Activated T-helper 2 cell treated with anti-CD3 and anti-CD28 coated beads, Interferon-gamma antibody, Interleukin-2, Interleukin-4, amounts not matched to agents 10 μg/mL and 5 μg/mL and 100 μg/mL, durations not matched to agents 14 hours and 24 hours and 36 hours (primary cell): ENCODE measurements at regions not wholly inside any gene's neighbourhood (a gene's known extent, or its start where the extent isn't known, plus 50 kb on each side); places are given as distances from the start of the nearest gene placed in this dataset.
"Not testable (repeated sequence)": the region's sequence is repeated elsewhere in the genome, so short reads cannot be mapped to it uniquely, and the experiment has no call there.

Source experiments
- DNase-seq: peaks from one replicate; pipeline ENCODE4 v3.0.0; 2021; ENCODE audit warnings: low spot score
- H3K27ac Mint-ChIP-seq: one replicate; pipeline ENCODE4 v1.8.0; 2021; ENCODE audit warnings: mixed read lengths
- H3K27me3 Mint-ChIP-seq: one replicate; pipeline ENCODE4 v1.8.0; 2021; ENCODE audit warnings: low read depth, mixed read lengths
- H3K36me3 Mint-ChIP-seq: one replicate; pipeline ENCODE4 v1.8.0; 2021; ENCODE audit warnings: low read depth, mixed read lengths
- H3K4me1 Mint-ChIP-seq: one replicate; pipeline ENCODE4 v1.8.0; 2021; ENCODE audit warnings: low read depth, mixed read lengths
- H3K4me3 Mint-ChIP-seq: one replicate; pipeline ENCODE4 v1.8.0; 2021; ENCODE audit warnings: low read depth, mild to moderate bottlenecking, moderate library complexity, mixed read lengths
- H3K9me3 Mint-ChIP-seq: one replicate; pipeline ENCODE4 v1.8.0; 2021; ENCODE audit warnings: mixed read lengths
- intact Hi-C: fragments of 100-400 bp; cut with micrococcal nuclease; formaldehyde crosslinking; loops from one replicate; pipeline ENCODE4 v1.15.1; 2023

- DNase-seq = no peak
- Mint-ChIP-seq H3K27ac (no peak overlapping the region), H3K36me3 (no peaks in the 10 kb centered on the region), H3K4me3 (no peak overlapping the region), H3K4me1 (no peaks in the 10 kb centered on the region), H3K9me3 (peaks cover 4% of the 10 kb centered on the region), H3K27me3 (no peaks in the 10 kb centered on the region)
- intact Hi-C loops = no loop called here
These were observed 260.8 kb upstream of the MBL2 start for GRCh38 chr10:53033396-53033795.

GRCh38 chr10:53029872-53030849 is 257.6 kb upstream of the MBL2 start:
- H3K27ac Mint-ChIP-seq, H3K4me3 Mint-ChIP-seq, DNase-seq, H3K9me3 Mint-ChIP-seq, H3K27me3 Mint-ChIP-seq, H3K36me3 Mint-ChIP-seq, H3K4me1 Mint-ChIP-seq, intact Hi-C loops: not testable (repeated sequence)

- H3K9me3 Mint-ChIP-seq = peaks cover 10% of the 10 kb centered on the region
- no peaks in the 10 kb centered on the region for H3K27me3 Mint-ChIP-seq
- intact Hi-C loops = no loop called here
- no peak overlapping the region for H3K27ac Mint-ChIP-seq
- no peaks in the 10 kb centered on the region for H3K36me3 Mint-ChIP-seq
- no peaks in the 10 kb centered on the region for H3K4me1 Mint-ChIP-seq
- no peak overlapping the region for H3K4me3 Mint-ChIP-seq
- DNase-seq = no peak
These were observed 256.9 kb upstream of the MBL2 start for GRCh38 chr10:53029449-53029848.

- H3K27ac Mint-ChIP-seq, intact Hi-C loops, H3K27me3 Mint-ChIP-seq, H3K4me3 Mint-ChIP-seq, H3K4me1 Mint-ChIP-seq, H3K36me3 Mint-ChIP-seq, DNase-seq, H3K9me3 Mint-ChIP-seq: not testable (repeated sequence)
These were observed 253.2 kb upstream of the MBL2 start for GRCh38 chr10:53025765-53026164.

GRCh38 chr10:53025172-53025711 is 252.7 kb upstream of the MBL2 start:
- no peaks in the 10 kb centered on the region for H3K27me3 Mint-ChIP-seq
- no peak overlapping the region for H3K4me3 Mint-ChIP-seq
- no peak for DNase-seq
- H3K36me3 Mint-ChIP-seq = no peaks in the 10 kb centered on the region
- H3K27ac Mint-ChIP-seq = no peak overlapping the region
- intact Hi-C loops = no loop called here
- peaks cover 10% of the 10 kb centered on the region for H3K9me3 Mint-ChIP-seq
- H3K4me1 Mint-ChIP-seq = no peaks in the 10 kb centered on the region

GRCh38 chr10:53023411-53023810 is 250.8 kb upstream of the MBL2 start:
- H3K36me3 Mint-ChIP-seq = no peaks in the 10 kb centered on the region
- H3K27me3 Mint-ChIP-seq = no peaks in the 10 kb centered on the region
- no peak for DNase-seq
- H3K4me1 Mint-ChIP-seq = no peaks in the 10 kb centered on the region
- intact Hi-C loops = no loop called here
- no peak overlapping the region for H3K4me3 Mint-ChIP-seq
- H3K27ac Mint-ChIP-seq = no peak overlapping the region
- H3K9me3 Mint-ChIP-seq = peaks cover 10% of the 10 kb centered on the region

- no peaks in the 10 kb centered on the region for H3K36me3 Mint-ChIP-seq
- H3K27ac Mint-ChIP-seq = no peak overlapping the region
- intact Hi-C loops = no loop called here
- DNase-seq = no peak
- H3K9me3 Mint-ChIP-seq = peaks cover 5% of the 10 kb centered on the region
- H3K27me3 Mint-ChIP-seq = no peaks in the 10 kb centered on the region
- no peaks in the 10 kb centered on the region for H3K4me1 Mint-ChIP-seq
- H3K4me3 Mint-ChIP-seq = no peak overlapping the region
These were observed 250.1 kb upstream of the MBL2 start for GRCh38 chr10:53022611-53023088.

GRCh38 chr10:53013201-53013810 is 240.7 kb upstream of the MBL2 start:
- DNase-seq = no peak
- no peaks in the 10 kb centered on the region for H3K9me3 Mint-ChIP-seq
- intact Hi-C loops = no loop called here
- H3K4me1 Mint-ChIP-seq = no peaks in the 10 kb centered on the region
- no peaks in the 10 kb centered on the region for H3K27me3 Mint-ChIP-seq
- no peak overlapping the region for H3K27ac Mint-ChIP-seq
- H3K4me3 Mint-ChIP-seq = no peak overlapping the region
- H3K36me3 Mint-ChIP-seq = no peaks in the 10 kb centered on the region

- intact Hi-C loops = no loop called here
- Mint-ChIP-seq H3K9me3 (no peaks in the 10 kb centered on the region), H3K36me3 (no peaks in the 10 kb centered on the region), H3K27me3 (no peaks in the 10 kb centered on the region), H3K4me1 (no peaks in the 10 kb centered on the region), H3K4me3 (no peak overlapping the region), H3K27ac (no peak overlapping the region)
- DNase-seq = no peak
These were observed 237.7 kb upstream of the MBL2 start for GRCh38 chr10:53009961-53010907.

- Mint-ChIP-seq H3K4me3 (no peak overlapping the region), H3K27ac (no peak overlapping the region), H3K27me3 (no peaks in the 10 kb centered on the region), H3K4me1 (no peaks in the 10 kb centered on the region), H3K36me3 (no peaks in the 10 kb centered on the region), H3K9me3 (no peaks in the 10 kb centered on the region)
- no peak for DNase-seq
- intact Hi-C loops = no loop called here
These were observed 234.9 kb upstream of the MBL2 start for GRCh38 chr10:53007527-53007842.

- Mint-ChIP-seq H3K4me1 (no peaks in the 10 kb centered on the region), H3K36me3 (no peaks in the 10 kb centered on the region), H3K27ac (no peak overlapping the region), H3K27me3 (no peaks in the 10 kb centered on the region), H3K4me3 (no peak overlapping the region), H3K9me3 (no peaks in the 10 kb centered on the region)
- no peak for DNase-seq
- intact Hi-C loops = no loop called here
These were observed 234.3 kb upstream of the MBL2 start for GRCh38 chr10:53006663-53007526.
